ENCODE measurements at regions not wholly inside any gene's neighbourhood (a gene's known extent, or its start where the extent isn't known, plus 50 kb on each side); places are given as distances from the start of the nearest gene placed in this dataset.

DNA sequence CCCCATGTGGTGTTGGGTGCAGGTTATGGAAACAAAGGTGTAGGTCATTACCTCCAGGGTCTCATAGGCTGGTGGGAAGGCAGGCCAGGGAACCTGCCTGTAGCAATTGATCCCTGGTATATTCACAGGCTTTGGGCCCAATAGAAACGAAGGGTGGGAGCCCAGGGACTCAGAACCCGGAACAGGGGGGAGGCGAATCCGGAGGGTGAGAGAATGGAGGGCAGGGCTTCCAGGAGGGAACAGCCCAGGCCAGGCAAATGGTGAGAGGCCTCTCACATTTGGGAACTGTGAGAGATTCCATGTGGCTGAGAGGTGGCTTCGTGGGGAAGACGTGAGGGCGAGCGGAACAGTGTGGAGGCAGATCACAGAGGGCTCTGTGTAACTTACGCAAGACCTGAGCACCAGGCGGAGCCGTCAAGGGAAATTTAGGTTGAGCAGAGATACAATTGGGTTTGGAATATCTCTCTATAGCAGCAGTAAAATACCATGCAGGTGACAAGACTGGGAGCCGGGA lies 267.1 kb downstream of the ERMARD start:
- TF ChIP-seq, protein P1, sequence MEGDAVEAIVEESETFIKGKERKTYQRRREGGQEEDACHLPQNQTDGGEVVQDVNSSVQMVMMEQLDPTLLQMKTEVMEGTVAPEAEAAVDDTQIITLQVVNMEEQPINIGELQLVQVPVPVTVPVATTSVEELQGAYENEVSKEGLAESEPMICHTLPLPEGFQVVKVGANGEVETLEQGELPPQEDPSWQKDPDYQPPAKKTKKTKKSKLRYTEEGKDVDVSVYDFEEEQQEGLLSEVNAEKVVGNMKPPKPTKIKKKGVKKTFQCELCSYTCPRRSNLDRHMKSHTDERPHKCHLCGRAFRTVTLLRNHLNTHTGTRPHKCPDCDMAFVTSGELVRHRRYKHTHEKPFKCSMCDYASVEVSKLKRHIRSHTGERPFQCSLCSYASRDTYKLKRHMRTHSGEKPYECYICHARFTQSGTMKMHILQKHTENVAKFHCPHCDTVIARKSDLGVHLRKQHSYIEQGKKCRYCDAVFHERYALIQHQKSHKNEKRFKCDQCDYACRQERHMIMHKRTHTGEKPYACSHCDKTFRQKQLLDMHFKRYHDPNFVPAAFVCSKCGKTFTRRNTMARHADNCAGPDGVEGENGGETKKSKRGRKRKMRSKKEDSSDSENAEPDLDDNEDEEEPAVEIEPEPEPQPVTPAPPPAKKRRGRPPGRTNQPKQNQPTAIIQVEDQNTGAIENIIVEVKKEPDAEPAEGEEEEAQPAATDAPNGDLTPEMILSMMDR (IDR thresholded peaks at IDR 0.05; ENCODE audit: insufficient read depth, low read depth, low read length, missing control alignments): no peak
- DNase-seq (ENCODE audit: low read depth): no peak
- H3K4me3 ChIP-seq (ENCODE audit: low read length): no peak overlapping the region

DNA sequence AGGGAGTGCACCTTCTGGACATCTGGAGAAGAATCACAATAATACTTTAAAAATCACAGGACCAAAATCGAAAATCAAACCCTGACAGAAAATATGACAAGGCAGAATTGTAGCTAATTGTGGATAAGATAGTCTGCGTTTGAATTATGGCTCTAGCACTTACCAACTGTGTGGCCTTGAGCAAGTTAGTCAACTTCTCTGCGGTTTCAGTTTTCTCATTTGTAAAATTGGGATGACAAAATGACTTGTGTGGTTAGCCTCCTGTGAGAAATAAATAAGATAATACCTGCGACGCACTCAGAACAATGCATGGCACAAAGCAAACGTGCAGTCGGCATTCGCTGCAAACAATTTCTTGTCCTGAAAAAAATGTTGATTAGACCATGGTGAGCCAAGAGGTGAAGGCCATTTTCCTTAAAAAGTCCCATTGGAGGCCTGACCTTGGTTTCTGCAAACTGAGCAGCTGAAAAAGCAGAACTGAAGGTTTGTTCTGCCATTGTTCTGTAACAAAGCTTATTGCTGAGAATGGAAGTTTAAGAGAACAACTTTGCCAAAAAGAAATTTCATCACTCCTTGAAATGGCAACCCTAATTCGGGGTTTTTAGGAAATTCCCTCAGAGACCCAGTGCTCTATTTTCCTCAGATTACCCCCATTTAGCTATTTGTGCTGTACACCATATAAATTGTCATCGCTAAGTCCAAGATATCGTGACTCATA lies 266.3 kb downstream of the ERMARD start:
- no peak for DNase-seq (ENCODE audit: low read depth)
- no peak overlapping the region for H3K4me3 ChIP-seq (ENCODE audit: low read length)
- TF ChIP-seq, protein P1 (IDR thresholded peaks at IDR 0.05; ENCODE audit: insufficient read depth, low read depth, low read length, missing control alignments): no peak

DNA sequence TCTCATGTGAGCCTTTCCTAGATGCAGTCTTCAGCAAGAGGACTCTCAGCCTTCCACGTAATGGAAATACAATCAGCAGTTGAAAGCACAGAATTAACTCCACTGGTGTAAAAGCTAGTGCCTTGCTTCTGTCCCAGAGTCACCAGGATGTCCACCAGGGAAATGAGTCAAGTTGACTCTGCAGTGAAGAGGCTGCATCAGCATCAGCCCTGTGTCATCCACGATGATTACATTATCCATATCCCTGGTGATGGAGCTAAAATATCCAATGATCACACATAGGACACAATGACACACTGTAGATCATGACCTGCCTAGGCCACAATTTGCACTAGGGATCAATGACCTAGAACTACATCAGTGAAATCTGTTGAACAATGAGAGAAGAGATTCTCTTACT lies 262.4 kb downstream of the ERMARD start:
- TF ChIP-seq, protein P1 (IDR thresholded peaks at IDR 0.05; ENCODE audit: insufficient read depth, low read depth, low read length, missing control alignments): no peak
- peak; percentile 25 for DNase-seq (ENCODE audit: low read depth)
- H3K4me3 ChIP-seq (ENCODE audit: low read length): no peak overlapping the region

DNA sequence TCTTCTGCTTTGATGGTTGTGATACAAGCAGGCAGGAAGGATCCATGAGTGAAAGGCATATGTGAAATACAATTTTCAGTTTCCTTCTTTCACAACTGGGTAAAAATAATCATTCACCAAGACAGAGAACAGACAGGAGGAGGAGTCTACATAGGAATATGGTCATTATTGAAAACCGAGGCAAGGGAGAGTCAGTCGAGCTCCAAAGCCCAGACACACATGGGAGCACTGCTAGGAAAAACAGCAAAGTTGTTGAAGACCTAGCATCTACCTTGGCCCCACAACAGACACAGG lies 260.6 kb downstream of the ERMARD start:
- no peak for DNase-seq (ENCODE audit: low read depth)
- no peak overlapping the region for H3K4me3 ChIP-seq (ENCODE audit: low read length)
- TF ChIP-seq, protein P1 (IDR thresholded peaks at IDR 0.05; ENCODE audit: insufficient read depth, low read depth, low read length, missing control alignments): no peak

DNA sequence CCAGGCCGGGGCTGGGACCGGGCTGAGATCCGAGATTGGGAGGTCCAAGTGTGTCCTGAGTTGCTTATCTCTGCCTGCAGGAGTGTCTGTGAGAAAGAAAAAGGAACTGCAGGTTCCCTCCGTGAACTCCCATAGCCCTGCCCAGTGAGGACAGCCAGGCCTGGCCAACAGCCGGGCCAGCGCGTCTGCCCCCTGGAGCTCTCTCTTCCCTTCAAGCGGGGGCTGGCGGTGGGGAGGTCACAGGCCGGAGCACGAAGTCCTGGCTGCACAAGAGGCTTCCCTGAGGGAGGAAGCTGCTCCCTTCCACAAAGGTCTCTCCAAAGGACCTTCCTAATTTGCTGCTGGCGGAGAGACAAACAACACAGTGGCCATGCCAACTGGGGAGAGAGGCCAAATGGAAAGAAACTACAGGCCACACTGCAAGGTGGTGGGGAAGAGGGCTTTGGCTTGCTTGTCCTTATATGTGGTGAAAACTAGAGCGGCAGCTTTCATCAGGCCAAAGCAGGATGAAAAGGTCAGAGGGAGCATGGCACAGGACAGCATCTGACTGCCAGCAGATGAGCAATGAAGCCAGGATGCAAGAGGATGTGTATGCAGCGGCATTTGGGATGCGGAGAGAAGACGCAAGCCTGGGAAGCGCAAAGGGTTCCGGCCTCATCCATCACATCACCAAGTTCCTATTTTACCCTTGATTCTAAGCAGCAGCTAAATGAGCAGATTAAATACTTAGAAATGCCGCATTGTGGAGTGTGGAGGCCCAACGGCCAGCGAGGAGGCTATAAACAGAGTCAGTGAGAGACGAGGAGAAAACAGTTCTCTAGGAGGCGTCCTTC lies 260.0 kb downstream of the ERMARD start:
- TF ChIP-seq, protein P1 (IDR thresholded peaks at IDR 0.05; ENCODE audit: insufficient read depth, low read depth, low read length, missing control alignments): no peak
- no peak overlapping the region for H3K4me3 ChIP-seq (ENCODE audit: low read length)
- DNase-seq (ENCODE audit: low read depth): no peak

DNA sequence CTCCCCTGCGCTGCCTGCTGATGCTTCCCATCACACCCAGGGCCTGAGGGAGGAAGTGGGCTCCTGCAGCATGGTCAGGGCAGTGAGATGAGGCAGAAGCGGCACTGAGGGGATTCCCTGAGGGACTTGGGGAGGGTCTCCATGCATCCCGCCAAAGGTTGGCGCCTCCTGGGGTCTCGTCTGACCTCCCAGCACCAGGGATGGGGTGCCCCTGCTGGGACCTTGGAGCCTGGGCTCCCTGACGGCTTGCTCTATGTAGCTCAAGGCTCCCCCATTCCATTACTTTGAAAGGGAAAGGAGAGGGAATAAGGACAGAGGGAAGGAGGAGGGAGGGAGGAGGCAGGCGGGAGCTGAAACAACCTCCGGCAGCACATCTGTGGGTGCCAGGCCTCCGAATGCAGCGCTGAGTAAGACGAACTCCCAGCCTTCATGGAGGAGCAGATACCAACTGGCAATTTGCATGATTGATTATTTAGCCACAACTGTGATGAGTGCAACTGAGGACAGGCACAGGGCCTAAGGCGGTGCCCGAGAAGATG lies 259.3 kb downstream of the ERMARD start:
- TF ChIP-seq, protein P1 (IDR thresholded peaks at IDR 0.05; ENCODE audit: insufficient read depth, low read depth, low read length, missing control alignments): no peak
- H3K4me3 ChIP-seq (ENCODE audit: low read length): no peak overlapping the region
- no peak for DNase-seq (ENCODE audit: low read depth)

All from epithelial cell of esophagus (primary cell).